HG03520 (cell line): ENCODE measurements at regions not wholly inside any gene's neighbourhood (a gene's known extent, or its start where the extent isn't known, plus 50 kb on each side); places are given as distances from the start of the nearest gene placed in this dataset.

Experiments
- ATAC-seq: cut with Tn5 transposase; IDR thresholded peaks from one replicate; pipeline ENCODE4 v1.9.1; 2021; ENCODE audit warnings: mild to moderate bottlenecking, moderate library complexity; ENCODE audit not compliant: unreplicated experiment

- ATAC-seq = no peak
Observed at GRCh38 chr1:99152132-99152531, 112.2 kb upstream of the PLPPR4 start.

GRCh38 chr1:99163671-99164070 is 100.6 kb upstream of the PLPPR4 start:
- no peak for ATAC-seq

GRCh38 chr1:99170516-99170915 is 93.8 kb upstream of the PLPPR4 start:
- ATAC-seq = no peak

- no peak for ATAC-seq
Observed at GRCh38 chr1:99171184-99171813, 93.0 kb upstream of the PLPPR4 start.

DNA sequence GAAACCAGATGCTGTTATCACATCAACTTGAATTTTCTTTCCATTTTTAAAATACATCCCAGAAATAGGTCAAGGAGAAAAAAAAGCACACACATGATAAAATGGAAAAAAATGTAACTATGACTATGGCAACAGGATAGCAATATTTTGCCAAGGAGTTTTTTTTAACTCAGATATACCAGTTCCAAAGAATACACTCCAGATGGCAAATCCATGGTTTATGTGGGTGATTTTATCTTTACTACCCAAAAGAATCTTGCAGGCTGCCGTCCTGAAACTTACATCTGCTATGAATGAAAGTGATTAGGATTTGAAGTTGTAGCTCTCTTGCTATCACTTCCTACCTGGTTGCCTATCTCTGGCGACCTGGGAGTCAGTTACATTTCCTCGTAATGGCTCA is 91.0 kb upstream of the PLPPR4 start:
- ATAC-seq = no peak

DNA sequence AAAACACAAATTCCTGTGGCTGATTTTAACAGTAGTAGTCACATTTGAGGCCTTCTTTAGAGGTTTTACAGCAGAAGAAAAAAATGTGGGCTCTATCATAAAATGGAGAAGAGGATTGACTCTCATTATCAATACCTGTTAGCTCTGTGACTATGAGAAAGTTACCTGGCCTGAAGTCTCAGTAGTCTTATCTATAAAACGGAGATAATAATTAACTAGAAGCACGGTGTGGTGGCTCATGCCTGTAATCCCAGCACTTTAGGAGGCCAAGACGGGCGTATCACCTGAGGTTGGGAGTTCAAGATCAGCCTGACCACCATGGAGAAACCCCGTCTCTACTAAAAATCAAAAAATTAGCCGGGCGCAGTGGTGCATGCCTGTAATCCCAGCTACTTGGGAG is 90.4 kb upstream of the PLPPR4 start:
- no peak for ATAC-seq

DNA sequence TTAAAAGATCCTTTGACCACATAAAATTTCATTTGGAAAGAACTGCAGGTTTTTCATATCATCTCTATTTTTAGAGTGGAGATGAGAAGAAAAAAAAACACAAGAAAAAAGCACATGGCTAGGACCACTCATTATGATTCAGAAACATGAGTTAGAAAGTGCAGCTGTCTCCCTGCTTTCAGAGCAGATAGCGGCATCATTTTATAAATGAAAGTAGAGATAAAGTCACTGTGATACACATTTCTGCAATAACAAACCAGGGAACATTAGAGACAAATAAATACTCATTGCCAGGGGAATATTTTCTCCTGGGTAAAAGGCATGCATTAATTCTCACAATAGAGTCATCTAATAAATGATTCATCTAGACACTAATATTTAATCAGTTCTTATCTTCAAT is 87.5 kb upstream of the PLPPR4 start:
- no peak for ATAC-seq

DNA sequence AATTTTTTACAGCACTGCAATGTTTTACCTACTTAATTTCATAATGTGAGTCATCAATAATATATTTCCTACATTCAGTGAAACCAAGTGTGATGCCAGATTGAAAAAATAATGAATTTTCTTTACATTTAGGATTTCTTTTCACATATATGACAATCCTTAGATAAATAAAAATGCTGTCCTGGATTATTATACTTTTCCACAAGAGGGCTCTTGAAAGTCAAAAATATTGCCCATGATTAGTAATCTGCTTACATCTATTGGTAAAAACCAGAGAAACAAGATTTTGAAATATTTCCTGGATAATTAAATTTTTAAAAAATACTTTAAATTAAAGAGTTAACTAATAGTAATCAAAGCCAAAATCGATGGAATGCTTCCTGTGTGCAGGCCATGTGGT is 86.8 kb upstream of the PLPPR4 start:
- no peak for ATAC-seq

DNA sequence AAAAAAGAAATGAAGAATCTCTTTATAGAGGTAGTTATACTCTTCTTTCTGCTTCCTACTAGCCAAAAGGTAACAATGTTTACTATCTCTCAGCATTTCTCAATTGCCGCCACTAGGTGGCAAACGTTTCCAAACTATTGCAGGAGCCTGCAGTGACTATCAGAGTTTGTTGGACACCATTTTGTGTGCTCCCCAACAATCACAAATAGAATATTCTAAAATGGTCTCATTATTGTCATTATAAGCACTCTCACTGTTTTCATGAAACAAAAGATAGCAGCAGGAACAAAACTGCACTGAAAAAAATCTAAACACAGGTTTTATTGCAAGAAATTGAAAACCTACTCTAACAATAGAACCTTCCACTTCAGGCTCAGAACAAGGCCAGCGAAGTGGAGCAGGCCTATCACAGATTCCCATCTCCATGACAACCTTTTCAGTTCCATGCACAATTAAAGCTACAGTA is 83.9 kb upstream of the PLPPR4 start:
- ATAC-seq = peak; percentile 100

DNA sequence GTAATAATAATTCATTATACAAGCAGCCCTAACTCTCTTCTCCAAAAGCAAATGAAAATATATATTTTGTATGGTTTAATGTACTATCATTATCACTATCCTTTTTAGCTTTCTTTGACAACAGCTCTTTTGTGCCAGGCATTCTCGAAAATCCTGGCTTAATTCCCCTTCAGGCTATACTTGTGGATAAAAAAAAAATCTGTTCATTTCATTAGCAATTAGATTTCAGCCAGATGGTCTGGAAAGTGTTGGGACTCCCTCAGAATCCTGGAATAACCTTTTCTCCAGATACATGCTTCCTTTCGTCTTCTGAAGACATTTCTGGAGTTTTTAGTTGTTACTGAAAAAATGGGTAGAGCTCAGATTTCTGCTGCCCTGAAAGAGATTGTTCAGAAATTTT is 83.4 kb upstream of the PLPPR4 start:
- no peak for ATAC-seq

DNA sequence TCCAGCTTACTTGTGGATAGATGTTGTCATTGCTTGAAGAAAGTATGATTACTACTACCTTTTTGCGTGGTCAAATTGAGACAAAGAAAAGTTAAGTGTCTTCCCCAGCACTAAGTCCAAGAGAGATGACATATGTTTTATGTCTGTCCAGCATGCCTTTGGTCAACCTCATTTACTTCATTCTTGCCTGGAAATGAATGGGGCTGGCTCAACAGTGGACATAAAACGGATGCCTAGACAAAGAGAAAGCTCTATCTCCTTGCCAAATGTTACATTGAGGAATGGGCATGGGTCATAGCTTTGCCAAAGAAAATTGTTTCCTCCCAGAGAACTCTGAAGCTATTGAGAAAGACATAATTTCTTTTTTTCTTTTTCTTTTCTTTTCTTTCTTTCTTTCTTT is 82.4 kb upstream of the PLPPR4 start:
- ATAC-seq = no peak

DNA sequence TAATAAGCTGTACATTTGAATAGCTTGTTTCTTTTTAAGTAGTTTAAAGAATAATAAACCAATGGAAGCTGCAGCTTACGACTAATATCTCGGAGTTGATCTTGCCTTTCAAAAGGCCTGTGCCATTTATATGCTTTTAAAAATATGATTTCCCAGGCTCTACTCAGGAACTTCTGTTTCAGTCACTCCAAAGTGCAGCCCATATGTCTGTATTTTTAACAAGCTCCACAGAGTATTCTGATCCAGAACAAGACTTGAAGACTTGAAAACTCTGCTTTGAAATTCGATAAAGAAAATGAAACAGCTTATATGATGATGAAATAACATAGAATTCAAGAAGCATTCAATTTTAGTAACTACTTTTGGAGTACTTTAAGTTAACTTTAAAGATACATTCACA is 79.1 kb upstream of the PLPPR4 start:
- ATAC-seq = no peak

DNA sequence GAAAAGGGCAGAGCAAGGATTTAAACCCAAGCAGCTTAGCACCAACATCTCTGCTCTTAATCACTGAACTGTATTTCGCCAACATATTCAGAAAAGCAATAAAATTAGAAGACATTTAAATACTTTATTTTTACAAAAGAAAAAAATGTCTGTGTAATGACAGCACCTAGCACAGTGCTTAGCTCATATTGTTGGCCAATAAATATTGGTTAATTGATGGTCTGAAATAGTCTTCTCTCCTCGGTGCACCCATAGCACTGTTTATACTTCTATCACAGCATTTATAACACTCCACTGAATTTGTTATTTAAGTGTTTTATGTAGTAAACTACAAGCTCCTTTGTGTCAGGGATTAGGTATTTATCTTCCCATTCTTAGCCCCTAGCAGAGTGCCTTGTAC is 70.9 kb upstream of the PLPPR4 start:
- no peak for ATAC-seq

GRCh38 chr1:99198393-99198792 is 65.9 kb upstream of the PLPPR4 start:
- ATAC-seq = no peak

GRCh38 chr1:99207216-99207615 is 57.1 kb upstream of the PLPPR4 start:
- no peak for ATAC-seq
